CD1c-positive myeloid dendritic cell (primary cell): ENCODE measurements at regions not wholly inside any gene's neighbourhood (a gene's known extent, or its start where the extent isn't known, plus 50 kb on each side); places are given as distances from the start of the nearest gene placed in this dataset.
"Not testable (repeated sequence)": the region's sequence is repeated elsewhere in the genome, so short reads cannot be mapped to it uniquely, and the experiment has no call there.

ENCODE experiments used
- DNase-seq: peaks from one replicate; pipeline ENCODE4 v3.0.0-alpha.2; 2016; ENCODE audit errors: extremely low spot score

GRCh38 chr20:30899370-30900079, 357.9 kb upstream of the DEFB115 start:
- DNase-seq: not testable (repeated sequence)

DNA sequence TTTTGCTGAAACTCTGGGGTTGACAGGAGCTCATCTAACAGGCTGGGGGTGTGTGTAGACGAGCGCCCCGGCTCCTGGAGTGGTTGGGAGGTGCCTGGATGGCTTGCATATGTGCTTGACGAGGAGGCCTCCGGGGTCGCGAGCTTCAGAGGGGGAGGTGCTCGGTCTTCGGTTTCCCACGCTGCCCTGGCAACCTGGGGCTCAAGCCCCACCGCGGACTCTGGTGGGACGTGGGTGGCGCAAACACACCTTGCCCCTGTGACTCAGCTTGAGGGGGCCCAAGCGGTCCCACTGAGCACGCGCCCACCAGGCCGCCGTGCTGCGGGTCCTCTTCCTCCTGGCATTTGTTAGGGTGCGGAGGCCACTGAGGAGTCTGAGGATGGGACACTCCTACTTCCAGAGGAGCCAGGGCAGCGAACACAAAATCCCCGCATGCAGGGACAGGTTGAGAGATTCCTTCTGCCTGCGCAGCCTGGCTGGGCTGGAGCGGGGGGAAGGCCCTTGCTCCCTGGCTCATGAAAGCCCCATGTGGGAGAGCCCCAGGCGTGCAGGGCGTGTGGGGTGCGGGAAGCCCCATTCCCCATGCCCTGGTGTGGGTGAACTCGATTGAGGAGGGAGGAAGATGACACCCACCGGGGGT, 357.3 kb upstream of the DEFB115 start:
- DNase-seq: not testable (repeated sequence)

DNA sequence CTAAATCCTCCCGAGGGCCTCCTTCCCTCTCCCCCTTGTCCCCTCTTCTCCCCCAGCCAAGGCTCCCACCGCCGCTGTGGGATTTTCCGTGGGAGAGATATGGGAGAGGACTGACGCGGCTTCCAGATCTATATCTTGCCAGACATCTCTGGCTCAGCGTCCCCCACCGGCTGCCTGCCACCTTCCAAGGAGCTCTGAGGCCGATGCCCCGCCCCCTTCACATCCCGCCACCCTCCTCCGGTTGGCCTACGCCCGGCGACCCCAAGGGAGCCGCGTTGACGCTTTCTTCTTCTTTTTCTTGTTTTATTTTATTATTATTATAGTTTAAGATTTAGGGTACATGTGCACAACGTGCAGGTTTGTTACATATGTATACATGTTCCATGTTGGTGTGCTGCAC, 352.2 kb upstream of the DEFB115 start:
- not testable (repeated sequence) for DNase-seq

GRCh38 chr20:30910937-30911725, 346.3 kb upstream of the DEFB115 start:
- DNase-seq: no peak

DNA sequence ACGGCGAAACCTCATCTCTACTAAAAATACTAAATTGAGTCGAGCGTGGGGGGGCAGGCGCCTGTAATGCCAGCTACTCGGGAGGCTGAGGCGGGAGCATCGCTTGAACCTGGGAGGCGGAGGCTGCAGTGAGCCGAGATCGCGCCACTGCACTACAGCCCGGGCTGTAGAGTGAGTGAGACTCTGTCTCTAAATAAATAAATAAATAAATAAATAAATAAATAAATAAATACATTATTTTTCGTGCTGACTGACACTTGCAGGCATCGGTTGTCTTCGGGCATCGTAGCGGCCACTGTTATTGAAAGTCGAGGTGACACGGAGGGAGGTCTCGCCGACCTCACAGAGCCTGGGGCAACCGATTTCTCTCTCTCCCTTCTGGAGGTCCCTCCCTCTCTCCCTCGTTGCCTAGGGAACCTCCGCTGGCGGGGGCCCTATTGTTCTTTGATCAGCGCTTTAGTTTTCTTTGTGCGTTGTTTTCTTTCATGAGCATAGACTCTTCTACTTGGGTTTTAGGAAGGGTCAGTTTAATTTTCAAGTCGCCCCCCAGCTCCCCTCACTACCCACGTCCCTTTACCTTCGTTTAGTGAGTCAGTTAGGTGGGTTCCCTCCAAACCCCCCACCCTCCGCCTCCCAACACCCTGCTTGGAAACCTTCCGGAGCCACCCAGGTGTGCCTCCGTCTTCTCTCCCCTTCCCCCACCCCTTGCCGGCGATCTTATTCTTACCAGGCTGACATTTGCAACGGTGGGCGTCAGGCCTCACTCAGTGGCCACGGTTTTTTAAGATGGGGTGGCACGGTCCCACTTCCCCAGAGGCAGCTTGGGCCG, 345.4 kb upstream of the DEFB115 start:
- not testable (repeated sequence) for DNase-seq

DNA sequence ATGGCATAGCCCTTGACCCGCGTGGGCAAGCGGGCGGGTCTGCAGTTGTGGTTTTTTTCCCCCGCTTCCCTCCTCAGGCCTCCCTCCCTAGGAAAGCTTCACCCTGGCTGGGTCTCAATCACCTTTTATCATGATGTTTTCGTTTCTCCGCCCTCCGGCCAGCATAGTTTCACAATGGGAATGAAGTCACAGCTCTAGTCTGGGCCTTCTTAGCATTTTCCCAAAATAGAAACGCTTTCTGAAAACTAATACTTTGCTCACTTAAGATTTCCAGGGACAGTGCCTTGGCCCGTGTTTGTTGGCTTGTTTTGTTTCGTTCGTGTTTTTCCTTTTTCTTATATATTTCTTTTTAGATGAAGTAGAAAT, 344.8 kb upstream of the DEFB115 start:
- not testable (repeated sequence) for DNase-seq

DNA sequence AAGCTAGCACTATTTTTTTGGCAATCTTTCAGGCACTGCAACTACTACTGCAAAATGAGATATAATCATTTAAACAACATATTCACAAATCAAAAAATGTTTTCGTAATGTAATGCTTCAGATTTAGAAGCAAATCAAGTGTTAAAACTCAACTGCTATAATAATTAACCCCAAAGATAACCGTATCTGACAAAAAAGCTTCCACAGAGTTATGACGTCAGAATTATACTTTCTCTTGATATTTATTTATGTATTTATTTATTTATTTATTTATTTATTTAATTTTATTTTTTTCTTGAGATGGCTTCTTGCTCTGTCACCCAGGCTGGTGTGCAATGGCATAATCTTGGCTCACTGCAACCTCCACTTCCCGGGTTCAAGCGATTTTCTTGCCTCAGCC, 341.1 kb upstream of the DEFB115 start:
- not testable (repeated sequence) for DNase-seq

DNA sequence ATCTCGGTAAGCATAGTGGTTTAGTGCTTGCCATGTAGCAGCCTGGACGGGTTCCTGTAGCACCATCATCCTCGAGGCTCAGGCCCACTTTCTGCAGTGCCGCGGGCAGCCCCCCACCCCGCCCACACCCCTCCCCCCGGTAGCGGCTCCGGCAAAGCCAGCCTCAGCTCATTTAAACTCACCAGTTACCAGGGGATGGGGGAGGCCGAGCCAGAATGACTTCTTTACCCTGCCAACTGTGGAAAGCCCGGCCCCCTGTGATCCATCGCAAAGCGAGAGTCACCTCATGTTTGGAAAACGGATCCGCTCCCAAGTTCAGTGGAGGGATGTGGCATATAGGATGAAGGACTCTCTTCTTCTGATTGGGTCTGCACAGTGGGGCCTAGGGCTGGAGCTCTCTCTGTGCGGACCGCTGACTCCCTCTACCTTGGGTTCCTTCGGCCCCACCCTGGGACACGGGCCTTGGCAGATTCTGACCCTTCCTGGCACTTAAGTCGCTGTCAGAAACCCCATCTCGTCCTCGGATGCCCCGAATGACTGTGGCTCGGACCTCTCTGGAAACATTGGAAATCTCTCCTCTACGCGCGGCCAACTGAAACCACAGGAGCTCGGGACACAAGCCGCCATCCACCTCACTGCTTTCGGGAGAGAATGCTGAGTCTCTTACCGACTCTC, 337.8 kb upstream of the DEFB115 start:
- no peak for DNase-seq

- no peak for DNase-seq
These were observed 336.0 kb upstream of the DEFB115 start for GRCh38 chr20:30921286-30922071.

- no peak for DNase-seq
These were observed 335.3 kb upstream of the DEFB115 start for GRCh38 chr20:30922129-30922528.

- DNase-seq: no peak
These were observed 319.7 kb upstream of the DEFB115 start for GRCh38 chr20:30937790-30938189.

DNA sequence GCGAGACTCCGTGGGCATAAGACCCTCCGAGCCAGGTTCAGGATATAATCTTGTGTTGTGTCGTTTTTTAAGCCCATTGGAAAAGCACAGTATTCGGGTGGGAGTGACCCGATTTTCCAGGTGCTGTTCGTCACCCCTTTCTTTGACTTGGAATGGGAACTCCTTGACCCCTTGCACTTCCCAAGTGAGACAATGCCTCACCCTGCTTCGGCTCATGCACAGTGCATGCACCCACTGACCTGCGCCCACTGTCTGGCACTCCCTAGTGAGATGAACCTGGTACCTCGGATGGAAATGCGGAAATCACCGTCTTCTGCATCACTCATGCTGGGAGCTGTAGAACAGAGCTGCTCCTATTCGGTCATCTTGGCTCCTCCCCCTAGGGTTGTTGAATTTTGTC, 307.7 kb upstream of the DEFB115 start:
- no peak for DNase-seq

DNA sequence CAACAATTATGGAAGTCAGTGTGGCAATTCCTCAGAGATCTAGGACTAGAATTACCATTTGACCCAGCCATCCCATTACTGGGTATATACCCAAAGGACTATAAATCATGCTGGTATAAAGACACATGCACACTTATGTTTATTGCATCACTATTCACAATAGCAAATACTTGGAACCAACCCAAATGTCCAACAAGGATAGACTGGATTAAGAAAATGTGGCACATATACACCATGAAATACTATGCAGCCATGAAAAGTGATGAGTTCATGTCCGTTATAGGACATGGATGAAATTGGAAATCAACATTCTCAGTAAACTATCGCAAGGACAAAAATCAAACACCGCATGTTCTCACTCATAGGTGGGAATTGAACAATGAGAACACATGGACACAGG, 306.4 kb upstream of the DEFB115 start:
- DNase-seq: not testable (repeated sequence)

DNA sequence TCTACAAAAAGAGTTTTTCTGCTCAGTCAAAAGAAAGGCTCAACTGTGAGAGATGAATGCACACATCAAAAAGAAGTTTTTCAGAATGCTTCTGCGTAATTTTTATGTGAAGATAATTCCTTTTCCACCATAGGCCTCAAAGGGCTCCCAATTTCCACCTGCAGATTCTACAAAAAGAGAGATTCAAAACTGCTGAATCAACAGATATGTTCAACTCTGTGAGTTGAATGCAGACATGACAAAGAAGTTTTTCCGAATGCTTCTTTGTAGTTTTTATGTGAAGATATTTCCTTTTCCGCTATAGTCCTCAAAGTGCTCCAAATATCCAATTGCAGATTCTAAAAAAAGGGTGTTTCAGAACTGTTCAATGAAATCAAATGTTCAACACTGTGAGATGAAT, 300.8 kb upstream of the DEFB115 start:
- DNase-seq: not testable (repeated sequence)

DNA sequence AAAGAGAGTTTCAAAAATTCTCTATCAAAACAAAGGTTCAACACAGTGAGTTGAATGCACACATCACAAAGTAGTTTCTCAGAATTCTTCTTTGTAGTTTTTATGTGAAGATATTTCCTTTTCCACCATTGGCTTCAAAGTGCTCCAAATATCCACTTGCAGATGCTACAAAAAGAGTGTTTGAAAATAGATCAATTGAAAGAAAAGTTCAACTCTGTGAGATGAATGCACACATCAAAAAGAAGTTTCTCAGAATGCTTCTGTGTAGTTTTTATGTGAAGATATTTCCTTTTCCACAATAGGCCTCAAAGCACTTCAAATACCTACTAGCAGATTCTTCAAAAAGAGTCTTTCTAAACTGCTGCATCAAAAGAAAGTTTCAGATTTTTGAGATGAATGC, 298.3 kb upstream of the DEFB115 start:
- DNase-seq: not testable (repeated sequence)

DNA sequence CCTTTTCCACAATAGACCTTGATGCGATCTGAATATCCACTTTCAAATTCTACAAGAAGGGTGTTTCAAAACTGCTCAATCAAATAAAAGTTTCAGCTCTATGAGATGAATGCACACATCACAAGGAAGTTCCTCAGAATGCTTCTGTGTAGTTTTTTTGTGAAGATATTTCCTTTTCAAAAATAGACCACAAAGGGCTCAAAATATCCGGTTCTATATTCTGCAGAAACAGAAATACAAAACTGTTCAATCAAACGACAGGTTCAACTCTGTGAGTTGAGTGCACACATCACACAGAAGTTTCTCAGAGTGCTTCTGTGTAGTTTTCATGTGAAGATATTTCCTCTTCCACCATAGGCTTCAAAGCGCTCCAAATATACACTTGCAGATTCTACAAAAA, 293.9 kb upstream of the DEFB115 start:
- DNase-seq: no peak

- not testable (repeated sequence) for DNase-seq
These were observed 281.6 kb upstream of the DEFB115 start for GRCh38 chr20:30975859-30976258.

- DNase-seq: no peak
These were observed 272.1 kb upstream of the DEFB115 start for GRCh38 chr20:30985386-30985785.
